Omental fat pad (tissue), 3 donors: ENCODE measurements at regions not wholly inside any gene's neighbourhood (a gene's known extent, or its start where the extent isn't known, plus 50 kb on each side); places are given as distances from the start of the nearest gene placed in this dataset.

Experiments used
- ATAC-seq: fragments of 150-250 bp; one replicate; pipeline ENCODE4 v1.9.1; 2016; ENCODE audit warnings: mild to moderate bottlenecking, moderate library complexity; ENCODE audit not compliant: low FRiP score
- DNase-seq: peaks from one replicate; pipeline ENCODE4 v3.0.0-alpha.2; 2019; ENCODE audit warnings: low spot score
- TF ChIP-seq, protein P1 (sequence below), 3 donors: fragments of 450-650 bp; IDR thresholded peaks; one replicate each; pipeline ENCODE4 v1.5.1; 2016 to 2017; ENCODE audit warnings: antibody characterized with exemption in 3 of 3, mild to moderate bottlenecking in 3 of 3, moderate library complexity in 2 of 3

DNA sequence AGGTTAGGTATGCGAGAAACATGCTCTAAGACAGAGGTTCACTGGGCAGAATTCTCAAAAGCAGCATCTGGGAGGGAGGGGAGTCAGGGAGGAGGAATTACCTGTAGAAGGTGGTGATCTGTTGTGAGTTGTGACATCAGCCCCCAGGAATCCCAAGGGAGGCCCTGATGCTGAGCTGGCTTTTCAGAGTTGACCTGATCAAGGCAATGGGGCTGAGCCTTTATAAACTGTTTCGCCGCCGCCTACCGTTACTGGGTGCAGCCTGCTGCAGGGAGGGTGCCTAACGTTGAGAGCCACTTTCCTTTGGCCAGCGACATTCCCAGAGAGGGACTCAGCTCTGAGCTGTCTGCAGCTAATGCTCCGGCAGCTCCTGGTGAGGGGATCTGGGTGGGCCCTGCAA, 257.9 kb upstream of the TMEM132C start:
- ATAC-seq (no peak), DNase-seq (no peak)
- TF ChIP-seq, protein P1, sequence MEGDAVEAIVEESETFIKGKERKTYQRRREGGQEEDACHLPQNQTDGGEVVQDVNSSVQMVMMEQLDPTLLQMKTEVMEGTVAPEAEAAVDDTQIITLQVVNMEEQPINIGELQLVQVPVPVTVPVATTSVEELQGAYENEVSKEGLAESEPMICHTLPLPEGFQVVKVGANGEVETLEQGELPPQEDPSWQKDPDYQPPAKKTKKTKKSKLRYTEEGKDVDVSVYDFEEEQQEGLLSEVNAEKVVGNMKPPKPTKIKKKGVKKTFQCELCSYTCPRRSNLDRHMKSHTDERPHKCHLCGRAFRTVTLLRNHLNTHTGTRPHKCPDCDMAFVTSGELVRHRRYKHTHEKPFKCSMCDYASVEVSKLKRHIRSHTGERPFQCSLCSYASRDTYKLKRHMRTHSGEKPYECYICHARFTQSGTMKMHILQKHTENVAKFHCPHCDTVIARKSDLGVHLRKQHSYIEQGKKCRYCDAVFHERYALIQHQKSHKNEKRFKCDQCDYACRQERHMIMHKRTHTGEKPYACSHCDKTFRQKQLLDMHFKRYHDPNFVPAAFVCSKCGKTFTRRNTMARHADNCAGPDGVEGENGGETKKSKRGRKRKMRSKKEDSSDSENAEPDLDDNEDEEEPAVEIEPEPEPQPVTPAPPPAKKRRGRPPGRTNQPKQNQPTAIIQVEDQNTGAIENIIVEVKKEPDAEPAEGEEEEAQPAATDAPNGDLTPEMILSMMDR (IDR thresholded peaks at IDR 0.05) = no peak

DNA sequence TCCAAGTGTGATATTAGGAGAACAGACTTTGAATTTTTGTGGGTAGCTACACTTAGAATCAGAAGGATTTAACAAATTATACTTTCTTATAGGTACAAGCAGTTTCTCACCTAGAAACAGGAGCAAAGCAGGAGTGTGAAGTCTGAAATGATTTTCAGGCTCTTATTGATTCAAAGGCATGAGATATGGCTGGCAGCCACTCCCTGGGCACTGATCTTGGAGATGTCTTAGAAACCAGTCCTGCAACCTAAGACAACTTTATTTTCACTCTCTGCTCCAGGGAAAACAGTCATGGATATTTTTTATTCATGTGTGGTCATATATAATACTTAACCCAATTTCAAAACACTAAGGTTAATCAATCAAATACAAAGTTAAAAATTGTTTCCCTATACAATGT, 254.9 kb upstream of the TMEM132C start:
- ATAC-seq = no peak
- TF ChIP-seq, protein P1 (IDR thresholded peaks at IDR 0.05) = no peak
- no peak for DNase-seq

DNA sequence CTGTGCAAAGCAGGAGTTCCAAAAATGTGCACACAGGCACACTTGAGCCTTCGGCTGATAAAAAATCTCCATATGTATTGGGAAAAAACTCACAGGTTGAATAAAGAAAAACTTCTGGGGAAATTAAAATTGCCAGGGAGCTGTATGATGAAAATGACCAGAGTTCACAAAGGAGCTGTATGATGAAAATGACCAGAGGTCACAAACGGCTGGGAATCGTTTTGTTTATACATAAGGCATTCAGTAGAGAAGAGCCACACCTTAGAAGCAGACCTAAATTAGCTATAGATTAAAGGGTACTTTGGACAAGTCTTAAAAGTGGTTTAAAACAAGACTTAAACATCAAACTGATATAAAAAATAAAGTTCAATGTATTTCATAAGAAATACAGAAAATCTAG, 251.7 kb upstream of the TMEM132C start:
- DNase-seq (no peak), ATAC-seq (no peak)
- TF ChIP-seq, protein P1 (IDR thresholded peaks at IDR 0.05) = no peak

DNA sequence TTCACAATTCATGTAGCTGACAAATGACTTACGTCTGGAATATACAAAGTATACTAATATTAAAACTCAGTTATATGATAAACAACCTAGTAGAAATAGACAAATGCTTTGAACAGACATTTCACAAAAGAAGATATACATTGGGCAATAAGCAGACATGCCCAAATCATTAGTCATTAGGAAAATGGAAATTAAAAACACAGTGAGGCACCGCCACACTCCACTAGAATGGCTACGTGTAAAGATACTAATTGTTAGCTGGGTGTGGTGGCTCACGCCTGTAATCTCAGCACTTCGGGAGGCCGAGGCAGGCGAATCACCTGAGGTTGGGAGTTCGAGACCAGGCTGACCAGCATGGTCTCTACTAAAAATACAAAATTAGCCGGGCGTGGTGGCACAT, 248.9 kb upstream of the TMEM132C start:
- ATAC-seq (no peak), DNase-seq (no peak)
- TF ChIP-seq, protein P1 (IDR thresholded peaks at IDR 0.05) = no peak

DNA sequence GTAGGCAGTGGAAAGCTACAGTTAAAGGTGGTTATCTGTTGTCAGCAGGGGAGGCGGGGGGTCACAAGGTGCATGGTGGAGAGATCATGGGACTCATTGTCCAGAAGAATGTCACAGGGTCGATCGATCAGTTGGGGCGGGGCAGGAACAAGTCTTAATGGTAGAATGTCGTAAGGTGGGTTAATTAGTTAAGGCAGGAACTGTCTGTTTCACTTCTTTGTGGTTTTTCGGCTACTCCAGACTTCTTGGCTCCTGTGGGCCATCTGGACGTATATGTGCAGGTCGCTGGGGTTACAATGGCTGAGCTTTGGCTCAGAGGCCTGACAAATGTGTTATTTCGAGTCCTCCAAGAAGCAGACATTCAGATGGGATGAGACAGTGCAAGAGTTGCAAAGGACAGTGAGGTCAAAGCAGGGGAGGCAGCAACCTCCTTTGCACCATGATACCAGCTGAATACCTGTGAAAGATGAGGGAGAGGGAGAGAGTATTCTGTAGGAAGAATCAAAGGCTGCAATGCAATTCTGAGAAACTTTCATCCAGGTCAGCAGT, 246.9 kb upstream of the TMEM132C start:
- ATAC-seq (no peak), DNase-seq (no peak)
- TF ChIP-seq, protein P1 (IDR thresholded peaks at IDR 0.05) = no peak

DNA sequence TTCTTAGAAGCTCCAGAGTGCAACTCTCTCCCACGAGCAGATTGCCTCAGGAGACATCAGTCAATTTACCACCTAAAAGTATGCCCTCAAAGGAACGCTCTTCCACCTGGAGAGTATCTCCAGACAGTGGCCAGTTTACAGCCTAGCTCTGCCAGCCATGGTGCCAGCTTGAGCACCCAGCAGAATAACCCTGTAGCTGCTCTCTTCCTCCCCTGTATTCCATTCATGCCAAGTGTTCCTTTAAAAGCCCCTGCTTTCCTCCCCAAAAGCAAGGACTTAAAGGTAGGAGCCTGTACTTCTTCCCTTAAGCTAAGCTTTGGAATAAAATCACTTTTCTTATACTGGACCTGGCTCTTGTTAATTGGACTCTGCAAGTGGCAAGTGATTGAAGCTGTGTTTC, 245.4 kb upstream of the TMEM132C start:
- TF ChIP-seq, protein P1 (IDR thresholded peaks at IDR 0.05) = no peak
- no peak for ATAC-seq

DNA sequence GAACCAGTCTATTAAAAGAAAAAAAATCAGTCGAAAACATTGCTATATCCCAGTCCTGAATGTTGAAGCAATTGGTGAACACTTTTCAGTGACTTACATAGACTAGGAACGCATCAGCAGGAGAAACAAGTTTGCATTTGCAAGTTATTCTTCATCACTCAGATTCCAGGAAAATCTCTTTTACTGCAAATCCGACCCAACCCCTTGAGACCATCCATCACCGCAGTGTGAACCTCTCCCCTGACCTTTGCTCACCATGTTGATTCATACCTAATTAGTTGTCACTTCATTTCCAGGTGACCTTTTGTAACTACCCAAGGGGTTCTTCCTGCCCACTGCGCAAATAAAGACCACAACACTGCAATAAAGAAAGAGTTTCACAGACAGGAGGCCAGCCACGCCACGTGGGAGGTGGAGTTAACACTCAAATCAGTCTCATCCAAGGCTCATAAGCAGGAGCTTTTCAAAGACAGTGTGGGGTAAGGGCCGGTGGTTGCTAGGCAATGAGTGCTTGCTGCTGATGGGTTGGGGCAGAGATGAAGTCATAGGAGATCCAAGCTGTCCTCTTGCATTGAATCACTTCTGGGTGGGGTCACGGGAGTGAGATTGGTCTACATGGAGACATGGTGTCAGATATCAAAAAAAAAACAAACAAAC, 241.3 kb upstream of the TMEM132C start:
- DNase-seq (no peak), ATAC-seq (no peak)
- TF ChIP-seq, protein P1 (IDR thresholded peaks at IDR 0.05) = no peak

More for the DNA sequence above, 245.4 kb upstream of the TMEM132C start:
- DNase-seq = no peak
